H1 (cell line): ENCODE measurements at regions not wholly inside any gene's neighbourhood (a gene's known extent, or its start where the extent isn't known, plus 50 kb on each side); places are given as distances from the start of the nearest gene placed in this dataset.

ENCODE experiments used
- CTCF ChIA-PET: fragments of 300-600 bp; sonication (Branson Sonifier 250); formaldehyde crosslinking; loops from one replicate; lab custom pipeline; 2021; ENCODE audit not compliant: partially characterized antibody; lab: Charles Lee
- POLR2A ChIA-PET: fragments of 300-600 bp; sonication (Branson Sonifier 250); formaldehyde crosslinking; loops from one replicate; lab custom pipeline; 2021; ENCODE audit warnings: inconsistent platforms; ENCODE audit not compliant: partially characterized antibody; lab: Charles Lee
- DNase-seq, 2 experiments: peaks; one replicate each; pipeline versions ENCODE4 v3.0.0 to v3.0.0-alpha.2; 2010 to 2022; ENCODE audit warnings: low spot score in 2 of 2, low read depth in 1 of 2, mixed read lengths in 1 of 2
- FAIRE-seq: peaks from 2 replicates; lab custom pipeline; 2011; peaks lifted over from hg19 to GRCh38; lab: Jason Lieb, UNC
- H2AFZ ChIP-seq: 2 replicates; pipeline ENCODE4 v1.8.1; 2012; ENCODE audit warnings: low read length, inconsistent platforms
- H2AK5ac ChIP-seq: 2 replicates; pipeline ENCODE4 v1.6.1; 2013; ENCODE audit warnings: low read depth, low read length
- H2BK120ac ChIP-seq: replicated peaks from 2 replicates; pipeline ENCODE3; 2013; ENCODE audit warnings: low read depth, low read length, inconsistent platforms
- H2BK12ac ChIP-seq: 2 replicates; pipeline ENCODE4 v1.6.1; 2013; ENCODE audit warnings: low read depth, low read length
- H2BK15ac ChIP-seq: 2 replicates; pipeline ENCODE4 v1.6.1; 2013; ENCODE audit warnings: low read length
- H2BK20ac ChIP-seq: 2 replicates; pipeline ENCODE4 v1.6.1; 2013; ENCODE audit warnings: low read length
- H2BK5ac ChIP-seq: 2 replicates; pipeline ENCODE4 v1.6.1; 2013; ENCODE audit warnings: low read depth, low read length
- H3K14ac ChIP-seq: 2 replicates; pipeline ENCODE4 v1.6.1; 2013; ENCODE audit warnings: inconsistent platforms; ENCODE audit not compliant: insufficient read length
- H3K18ac ChIP-seq: 2 replicates; pipeline ENCODE4 v1.6.1; 2013; ENCODE audit warnings: low read length; ENCODE audit errors: extremely low read depth
- H3K23ac ChIP-seq: 2 replicates; pipeline ENCODE4 v1.6.1; 2013; ENCODE audit warnings: inconsistent platforms; ENCODE audit not compliant: insufficient read length
- H3K23me2 ChIP-seq: 2 replicates; pipeline ENCODE4 v1.6.1; 2013; ENCODE audit warnings: low read depth, low read length
- H3K27ac ChIP-seq: 2 replicates; pipeline ENCODE4 v1.6.1; 2011; ENCODE audit warnings: low read depth, low read length, inconsistent platforms
- H3K27me3 ChIP-seq, 4 experiments: replicated peaks in 1 of 4; 1 replicate in 1 of 4; 2 replicates in 3 of 4; pipeline versions ENCODE4 v1.6.1 to v1.8.1; 2011 to 2013; ENCODE audit warnings: low read length in 3 of 4, mild to moderate bottlenecking in 3 of 4, inconsistent platforms in 2 of 4, mixed read lengths in 2 of 4, moderate library complexity in 1 of 4; ENCODE audit not compliant: control insufficient read depth in 3 of 4, insufficient read depth in 3 of 4; ENCODE audit errors: extremely low read depth in 1 of 4
- H3K36me3 ChIP-seq, 4 experiments: 2 replicates each; pipeline versions ENCODE4 v1.6.1 to v1.8.1; 2011 to 2013; ENCODE audit warnings: mild to moderate bottlenecking in 4 of 4, low read length in 3 of 4, moderate library complexity in 2 of 4, control low read depth in 1 of 4, inconsistent platforms in 1 of 4; ENCODE audit not compliant: insufficient read depth in 4 of 4, control insufficient read depth in 2 of 4
- H3K4ac ChIP-seq: replicated peaks from 2 replicates; pipeline ENCODE3; 2013; ENCODE audit warnings: low read length, low read depth, mixed read lengths, inconsistent platforms; ENCODE audit not compliant: insufficient read length
- H3K4me1 ChIP-seq, 4 experiments: replicated peaks in 1 of 4; 1 replicate in 1 of 4; 2 replicates in 3 of 4; pipeline versions ENCODE4 v1.6.1 to v1.8.1; 2011 to 2013; ENCODE audit warnings: low read length in 3 of 4, inconsistent platforms in 2 of 4, mixed read lengths in 1 of 4; ENCODE audit not compliant: insufficient read depth in 4 of 4, control insufficient read depth in 3 of 4
- H3K4me2 ChIP-seq, 2 experiments: 2 replicates each; pipeline versions ENCODE4 v1.6.1 to v1.8.1; 2011 to 2013; ENCODE audit warnings: low read depth in 2 of 2, low read length in 2 of 2, control low read depth in 1 of 2, inconsistent platforms in 1 of 2, mild to moderate bottlenecking in 1 of 2; ENCODE audit not compliant: insufficient read depth in 1 of 2
- H3K4me3 ChIP-seq, 4 experiments: fragments of 200-600, 300-600 bp in 1 of 4; sonication (generic), shearing (Covaris generic), sonication (Bioruptor Twin) in 1 of 4; 2 replicates each; pipeline versions ENCODE4 v1.5.1 to v1.8.1; 2011 to 2016; ENCODE audit warnings: low read length in 4 of 4, low read depth in 3 of 4, control low read depth in 2 of 4, inconsistent platforms in 2 of 4, mild to moderate bottlenecking in 2 of 4, mixed read lengths in 1 of 4, moderate library complexity in 1 of 4; ENCODE audit not compliant: insufficient read depth in 2 of 4; ENCODE audit errors: extremely low read depth in 1 of 4
- H3K56ac ChIP-seq: replicated peaks from 2 replicates; pipeline ENCODE3; 2013; ENCODE audit warnings: low read depth, mild to moderate bottlenecking, mixed read lengths, low read length, inconsistent platforms; ENCODE audit not compliant: insufficient read length
- H3K79me1 ChIP-seq: 2 replicates; pipeline ENCODE4 v1.6.1; 2013; ENCODE audit warnings: low read depth, low read length, control low read depth
- H3K79me2 ChIP-seq, 2 experiments: 2 replicates each; pipeline versions ENCODE4 v1.6.1 to v1.8.1; 2012 to 2013; ENCODE audit warnings: low read length in 2 of 2, mild to moderate bottlenecking in 2 of 2, inconsistent platforms in 1 of 2; ENCODE audit not compliant: insufficient read depth in 2 of 2, control insufficient read depth in 1 of 2
- H3K9ac ChIP-seq, 4 experiments: replicated peaks in 1 of 4; 1 replicate in 1 of 4; 2 replicates in 3 of 4; pipeline versions ENCODE4 v1.6.1 to v1.8.1; 2011 to 2013; ENCODE audit warnings: low read depth in 3 of 4, low read length in 3 of 4, control low read depth in 2 of 4, mild to moderate bottlenecking in 2 of 4, moderate library complexity in 2 of 4, inconsistent platforms in 1 of 4; ENCODE audit errors: extremely low read depth in 1 of 4
- H3K9me3 ChIP-seq, 2 experiments: 2 replicates each; pipeline versions ENCODE4 v1.6.1 to v1.8.1; 2012 to 2013; ENCODE audit warnings: mild to moderate bottlenecking in 2 of 2, moderate library complexity in 2 of 2, control low read depth in 1 of 2, inconsistent platforms in 1 of 2, low read depth in 1 of 2, low read length in 1 of 2, mixed read lengths in 1 of 2; ENCODE audit not compliant: insufficient read depth in 2 of 2
- H4K20me1 ChIP-seq, 2 experiments: replicated peaks in 1 of 2; 2 replicates each; pipeline versions ENCODE3 to v1.8.1; 2011 to 2013; ENCODE audit warnings: inconsistent platforms in 2 of 2, low read length in 2 of 2, mild to moderate bottlenecking in 1 of 2; ENCODE audit not compliant: insufficient read depth in 2 of 2, control insufficient read depth in 1 of 2
- H4K5ac ChIP-seq: 2 replicates; pipeline ENCODE4 v1.6.1; 2013; ENCODE audit warnings: low read length, low read depth, mixed read lengths, inconsistent platforms; ENCODE audit not compliant: insufficient read length
- H4K8ac ChIP-seq: 2 replicates; pipeline ENCODE4 v1.8.0; 2013; ENCODE audit warnings: mild to moderate bottlenecking, moderate library complexity, low read length, inconsistent platforms; ENCODE audit not compliant: insufficient read depth; ENCODE audit errors: extremely low read depth
- H4K91ac ChIP-seq: replicated peaks from 2 replicates; pipeline ENCODE3; 2013; ENCODE audit warnings: low read length, mixed read lengths, inconsistent platforms; ENCODE audit not compliant: insufficient read length
- ASH2L ChIP-seq: fragments of 200-600, 300-600 bp; sonication (generic); IDR thresholded peaks from one replicate; pipeline ENCODE4 v1.7.1; 2017; ENCODE audit warnings: low read length
- CREB1 ChIP-seq: IDR thresholded peaks from 2 replicates; pipeline ENCODE4 v1.6.1; 2012; ENCODE audit warnings: inconsistent platforms
- EGR1 ChIP-seq: IDR thresholded peaks from 2 replicates; pipeline ENCODE4 v1.6.1; 2011; ENCODE audit warnings: low read depth, low read length, borderline replicate concordance
- FOSL1 ChIP-seq: IDR thresholded peaks from 2 replicates; pipeline ENCODE4 v1.6.1; 2011; ENCODE audit warnings: mild to moderate bottlenecking, low read depth, low read length, moderate library complexity; ENCODE audit not compliant: insufficient read depth
- YY1 ChIP-seq: IDR thresholded peaks from 2 replicates; pipeline ENCODE4 v1.6.1; 2011; ENCODE audit warnings: low read depth, mild to moderate bottlenecking, low read length
- WGBS, 2 experiments: shearing (Covaris generic) in 1 of 2; methylation state at CpG; one replicate each; pipeline versions ENCODE4 v1.1.6 to v1.1.7; 2013 to 2015; ENCODE audit warnings: low lambda C conversion rate in 2 of 2, mixed read lengths in 2 of 2, inconsistent platforms in 1 of 2, low coverage in 1 of 2, missing lambda C conversion rate in 1 of 2; ENCODE audit not compliant: insufficient replicate concordance in 2 of 2, insufficient coverage in 1 of 2, insufficient read length in 1 of 2; ENCODE audit errors: extremely low coverage in 1 of 2, missing lambda C conversion rate in 1 of 2; 5-methylcytosine and 5-hydroxymethylcytosine counted together
- TF ChIP-seq, protein P1 (sequence below): IDR thresholded peaks from 2 replicates; pipeline ENCODE4 v1.6.1; 2011; ENCODE audit warnings: low read length, improper control_type of control experiment
- TF ChIP-seq, protein P2 (sequence below), 3 experiments: IDR thresholded peaks; 1 replicate in 2 of 3; 2 replicates in 1 of 3; pipeline versions ENCODE4 v1.5.1 to v1.6.1; 2011; ENCODE audit warnings: low read length in 3 of 3, mild to moderate bottlenecking in 3 of 3, inconsistent platforms in 2 of 3, low read depth in 1 of 3, moderate library complexity in 1 of 3; ENCODE audit not compliant: insufficient read depth in 1 of 3; ENCODE audit errors: control extremely low read depth in 1 of 3

DNA sequence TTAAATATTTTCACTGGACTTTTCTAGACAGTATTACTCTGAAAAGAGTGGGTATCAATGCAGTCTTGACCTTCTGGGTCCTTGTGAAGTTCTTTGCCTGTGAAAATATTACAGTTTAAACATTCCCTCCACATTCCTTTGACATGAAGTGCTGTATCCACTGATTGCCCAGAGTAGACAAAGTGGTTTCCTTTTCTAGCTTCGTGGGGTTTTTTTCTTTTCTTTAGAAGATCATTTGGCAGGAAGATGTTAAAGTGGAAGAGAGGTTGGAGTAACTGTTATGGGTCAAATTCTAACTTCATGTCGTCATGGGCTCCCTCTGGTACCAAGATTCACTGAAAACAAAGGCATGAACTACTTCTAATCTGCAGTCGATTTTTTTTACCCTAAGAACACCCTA, 496.9 kb downstream of the EPHA4 start:
- no peak overlapping the region for H4K8ac ChIP-seq
- H2BK15ac ChIP-seq: no peak overlapping the region
- H3K4me1 ChIP-seq: no peaks in the 10 kb centered on the region
- no peaks in the 10 kb centered on the region for H3K79me1 ChIP-seq
- H3K9me3 ChIP-seq: peaks cover 11 to 16% of the 10 kb centered on the region in 2 experiments; a peak in 2 of 4 replicates
- H2AK5ac ChIP-seq: no peak overlapping the region
- DNase-seq: no peak
- CTCF ChIA-PET: interaction anchor here (0.9 kb wide), 1 partner anchor 615 kb away, joined by 3 read pairs; no protein-coding TSS in a partner anchor
- no peak overlapping the region for H3K14ac ChIP-seq
- peaks cover 0 to 1% (median 0%) of the 10 kb centered on the region in 4 experiments; a peak in 1 of 7 replicates for H3K27me3 ChIP-seq
- H3K9ac ChIP-seq: no peak overlapping the region
- no peak overlapping the region for H2BK5ac ChIP-seq
- H3K56ac ChIP-seq: no peak overlapping the region
- POLR2A ChIA-PET: no interaction called here
- 78% methylated on average over 3 of the region's 3 CpGs; no CpG with 5 or more reads in 1 of the 2 experiments for WGBS, 2 experiments
- no peak overlapping the region for H4K91ac ChIP-seq
- H2AFZ ChIP-seq: no peak overlapping the region
- no peaks in the 10 kb centered on the region for H3K36me3 ChIP-seq
- H2BK12ac ChIP-seq: no peak overlapping the region
- no peak overlapping the region for H3K4me3 ChIP-seq
- no peaks in the 10 kb centered on the region; the same call in 1 of the 2 replicates for H3K23me2 ChIP-seq
- no peaks in the 10 kb centered on the region for H4K20me1 ChIP-seq
- H2BK120ac ChIP-seq: no peak overlapping the region
- no peak overlapping the region for H3K23ac ChIP-seq
- no peak overlapping the region for H3K18ac ChIP-seq
- H3K4me2 ChIP-seq: no peak overlapping the region
- TF ChIP-seq EGR1: no peak
- TF ChIP-seq CREB1: no peak
- TF ChIP-seq ASH2L: no peak
- TF ChIP-seq YY1: no peak
- no peak for TF ChIP-seq FOSL1
- TF ChIP-seq, protein P1, sequence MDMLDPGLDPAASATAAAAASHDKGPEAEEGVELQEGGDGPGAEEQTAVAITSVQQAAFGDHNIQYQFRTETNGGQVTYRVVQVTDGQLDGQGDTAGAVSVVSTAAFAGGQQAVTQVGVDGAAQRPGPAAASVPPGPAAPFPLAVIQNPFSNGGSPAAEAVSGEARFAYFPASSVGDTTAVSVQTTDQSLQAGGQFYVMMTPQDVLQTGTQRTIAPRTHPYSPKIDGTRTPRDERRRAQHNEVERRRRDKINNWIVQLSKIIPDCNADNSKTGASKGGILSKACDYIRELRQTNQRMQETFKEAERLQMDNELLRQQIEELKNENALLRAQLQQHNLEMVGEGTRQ: no peak
- TF ChIP-seq, protein P2, sequence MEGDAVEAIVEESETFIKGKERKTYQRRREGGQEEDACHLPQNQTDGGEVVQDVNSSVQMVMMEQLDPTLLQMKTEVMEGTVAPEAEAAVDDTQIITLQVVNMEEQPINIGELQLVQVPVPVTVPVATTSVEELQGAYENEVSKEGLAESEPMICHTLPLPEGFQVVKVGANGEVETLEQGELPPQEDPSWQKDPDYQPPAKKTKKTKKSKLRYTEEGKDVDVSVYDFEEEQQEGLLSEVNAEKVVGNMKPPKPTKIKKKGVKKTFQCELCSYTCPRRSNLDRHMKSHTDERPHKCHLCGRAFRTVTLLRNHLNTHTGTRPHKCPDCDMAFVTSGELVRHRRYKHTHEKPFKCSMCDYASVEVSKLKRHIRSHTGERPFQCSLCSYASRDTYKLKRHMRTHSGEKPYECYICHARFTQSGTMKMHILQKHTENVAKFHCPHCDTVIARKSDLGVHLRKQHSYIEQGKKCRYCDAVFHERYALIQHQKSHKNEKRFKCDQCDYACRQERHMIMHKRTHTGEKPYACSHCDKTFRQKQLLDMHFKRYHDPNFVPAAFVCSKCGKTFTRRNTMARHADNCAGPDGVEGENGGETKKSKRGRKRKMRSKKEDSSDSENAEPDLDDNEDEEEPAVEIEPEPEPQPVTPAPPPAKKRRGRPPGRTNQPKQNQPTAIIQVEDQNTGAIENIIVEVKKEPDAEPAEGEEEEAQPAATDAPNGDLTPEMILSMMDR (IDR thresholded peaks at IDR 0.05; ENCODE audit: control extremely low read depth in 1 of 3, insufficient read depth in 1 of 3, low read depth in 1 of 3, low read length in 3 of 3): no peak
- no peak for FAIRE-seq
- H3K79me2 ChIP-seq: no peaks in the 10 kb centered on the region
- no peak overlapping the region for H2BK20ac ChIP-seq
- no peak overlapping the region for H3K4ac ChIP-seq
- H4K5ac ChIP-seq: no peak overlapping the region
- H3K27ac ChIP-seq: no peak overlapping the region
